ENCODE measurements at regions not wholly inside any gene's neighbourhood (a gene's known extent, or its start where the extent isn't known, plus 50 kb on each side); places are given as distances from the start of the nearest gene placed in this dataset.

- Histone ChIP-seq H3K27me3 (replicated peaks; ENCODE audit: insufficient read depth) (no peaks in the 10 kb centered on the region), H3K9me3 (no peaks in the 10 kb centered on the region), H3K4me1 (replicated peaks) (no peaks in the 10 kb centered on the region), H3K4me3 (no peak overlapping the region), H3K27ac (no peak overlapping the region), H3K36me3 (no peaks in the 10 kb centered on the region)
- WGBS: 56% methylated on average over 2 of the region's 2 CpGs
- intact Hi-C loops (cut with DNase I): no loop called here
- DNase-seq (ENCODE audit: low spot score): no peak
- TF ChIP-seq CTCF (IDR thresholded peaks at IDR 0.05) (no peak), POLR2AphosphoS5 (IDR thresholded peaks at IDR 0.05) (no peak), POLR2A (IDR thresholded peaks at IDR 0.05) (no peak)
Observed at GRCh38 chr3:86547692-86548091, 443.3 kb downstream of the VGLL3 start.

- H3K9me3 ChIP-seq: no peaks in the 10 kb centered on the region
- no peak for DNase-seq (ENCODE audit: low spot score)
- no peak overlapping the region for H3K27ac ChIP-seq
- no peaks in the 10 kb centered on the region for H3K4me1 ChIP-seq (replicated peaks)
- intact Hi-C loops (cut with DNase I): no loop called here
- no peak for TF ChIP-seq CTCF (IDR thresholded peaks at IDR 0.05)
- no peak for TF ChIP-seq POLR2A (IDR thresholded peaks at IDR 0.05)
- TF ChIP-seq POLR2AphosphoS5 (IDR thresholded peaks at IDR 0.05): no peak
- no peak overlapping the region for H3K4me3 ChIP-seq
- WGBS: 57% methylated on average over 5 of the region's 5 CpGs
- no peaks in the 10 kb centered on the region for H3K27me3 ChIP-seq (replicated peaks; ENCODE audit: insufficient read depth)
- no peaks in the 10 kb centered on the region for H3K36me3 ChIP-seq
Observed at GRCh38 chr3:86537171-86537570, 453.8 kb downstream of the VGLL3 start.

GRCh38 chr3:86519819-86520218, 471.1 kb downstream of the VGLL3 start:
- H3K36me3 ChIP-seq: no peaks in the 10 kb centered on the region
- H3K27me3 ChIP-seq (replicated peaks; ENCODE audit: insufficient read depth): no peaks in the 10 kb centered on the region
- no peaks in the 10 kb centered on the region for H3K4me1 ChIP-seq (replicated peaks)
- TF ChIP-seq CTCF (IDR thresholded peaks at IDR 0.05): no peak
- no peak for TF ChIP-seq POLR2A (IDR thresholded peaks at IDR 0.05)
- TF ChIP-seq POLR2AphosphoS5 (IDR thresholded peaks at IDR 0.05): no peak
- WGBS: 73% methylated on average over 1 of the region's 1 CpG
- no peaks in the 10 kb centered on the region for H3K9me3 ChIP-seq
- H3K4me3 ChIP-seq: no peak overlapping the region
- intact Hi-C loops (cut with DNase I): no loop called here
- H3K27ac ChIP-seq: no peak overlapping the region
- no peak for DNase-seq (ENCODE audit: low spot score)

GRCh38 chr3:86481636-86482035, 509.3 kb downstream of the VGLL3 start:
- 100% methylated on average over 1 of the region's 1 CpG for WGBS
- H3K27me3 ChIP-seq (replicated peaks; ENCODE audit: insufficient read depth): no peaks in the 10 kb centered on the region
- intact Hi-C loops (cut with DNase I): no loop called here
- DNase-seq (ENCODE audit: low spot score): no peak
- no peaks in the 10 kb centered on the region for H3K9me3 ChIP-seq
- TF ChIP-seq POLR2A (IDR thresholded peaks at IDR 0.05): no peak
- TF ChIP-seq CTCF (IDR thresholded peaks at IDR 0.05): no peak
- TF ChIP-seq POLR2AphosphoS5 (IDR thresholded peaks at IDR 0.05): no peak
- no peaks in the 10 kb centered on the region for H3K4me1 ChIP-seq (replicated peaks)
- no peak overlapping the region for H3K4me3 ChIP-seq
- no peaks in the 10 kb centered on the region for H3K36me3 ChIP-seq
- H3K27ac ChIP-seq: no peak overlapping the region

GRCh38 chr3:86481031-86481430, 509.9 kb downstream of the VGLL3 start:
- H3K27me3 ChIP-seq (replicated peaks; ENCODE audit: insufficient read depth): no peaks in the 10 kb centered on the region
- H3K4me3 ChIP-seq: no peak overlapping the region
- no peaks in the 10 kb centered on the region for H3K9me3 ChIP-seq
- no peak for TF ChIP-seq CTCF (IDR thresholded peaks at IDR 0.05)
- no peak for TF ChIP-seq POLR2A (IDR thresholded peaks at IDR 0.05)
- TF ChIP-seq POLR2AphosphoS5 (IDR thresholded peaks at IDR 0.05): no peak
- intact Hi-C loops (cut with DNase I): no loop called here
- no peaks in the 10 kb centered on the region for H3K36me3 ChIP-seq
- no peak overlapping the region for H3K27ac ChIP-seq
- no peaks in the 10 kb centered on the region for H3K4me1 ChIP-seq (replicated peaks)
- DNase-seq (ENCODE audit: low spot score): no peak
